HG02798 (cell line): ENCODE measurements at regions not wholly inside any gene's neighbourhood (a gene's known extent, or its start where the extent isn't known, plus 50 kb on each side); places are given as distances from the start of the nearest gene placed in this dataset.

Experiments
- ATAC-seq: cut with Tn5 transposase; IDR thresholded peaks from one replicate; pipeline ENCODE4 v1.9.1; 2021; ENCODE audit warnings: mild to moderate bottlenecking; ENCODE audit not compliant: unreplicated experiment, poor library complexity

DNA sequence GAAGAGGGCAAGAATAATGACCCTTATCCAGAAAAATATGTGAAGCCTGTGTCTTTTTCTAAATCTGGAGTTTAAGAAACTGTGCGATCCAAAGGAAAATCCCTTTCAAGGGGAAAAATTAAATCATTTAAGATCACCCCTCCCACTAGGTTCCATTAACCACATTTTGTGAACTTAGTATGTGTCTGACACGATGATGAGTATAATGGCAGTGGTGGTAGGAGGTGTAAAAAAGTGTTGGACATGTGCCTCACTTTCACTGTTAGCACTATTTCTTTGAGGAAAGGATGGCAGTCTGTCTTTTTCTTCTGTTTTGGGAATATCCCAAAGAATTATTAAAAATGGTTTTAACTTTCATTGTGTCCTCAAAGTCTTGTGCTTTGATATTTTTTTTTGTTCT lies 392.3 kb upstream of the CITED2 start:
- ATAC-seq: no peak

GRCh38 chr6:139765825-139766285 lies 391.4 kb upstream of the CITED2 start:
- ATAC-seq: no peak

- ATAC-seq: peak; percentile 83
Observed at GRCh38 chr6:139764498-139764986, 390.1 kb upstream of the CITED2 start.

- ATAC-seq: no peak
Observed at GRCh38 chr6:139763468-139764210, 389.2 kb upstream of the CITED2 start.

DNA sequence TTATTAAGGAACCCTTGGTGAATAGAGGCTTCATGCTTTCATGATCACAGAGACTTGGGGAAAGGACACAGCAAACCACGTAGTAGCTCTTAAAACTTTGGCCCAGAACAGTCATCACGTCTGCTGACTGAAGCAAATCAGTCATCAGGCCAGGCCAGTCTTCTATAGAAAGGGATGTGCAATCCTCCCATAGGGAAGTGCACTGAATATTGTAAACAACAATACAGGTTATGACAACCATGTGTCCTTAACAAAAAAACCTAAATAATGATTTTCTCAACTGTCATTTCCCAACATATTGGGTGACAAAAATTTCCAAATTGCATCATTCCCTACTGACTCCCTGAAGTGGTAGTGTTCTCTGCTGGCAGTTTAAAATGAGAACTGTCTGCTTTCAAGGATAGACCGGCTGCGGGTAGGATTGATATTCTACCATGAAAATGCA lies 388.2 kb upstream of the CITED2 start:
- ATAC-seq: peak; percentile 33

DNA sequence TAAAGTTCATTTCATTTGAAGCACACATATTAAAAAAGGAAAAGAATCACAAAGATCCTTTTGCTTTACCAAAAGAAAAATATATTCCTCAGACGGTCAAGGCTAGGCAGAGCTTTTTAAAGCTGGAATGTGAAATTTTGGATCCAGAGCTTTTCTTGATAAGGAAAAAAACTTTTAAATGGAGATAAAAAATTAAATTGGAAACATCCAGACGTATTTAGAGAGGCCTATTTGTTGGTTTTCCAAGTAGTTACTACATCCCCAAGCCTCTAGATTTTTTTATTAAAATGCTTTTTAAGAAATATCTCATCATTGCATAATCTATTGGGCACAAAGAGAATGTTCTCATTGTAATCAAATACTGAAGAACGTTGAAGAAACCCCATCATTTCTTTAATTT lies 385.7 kb upstream of the CITED2 start:
- ATAC-seq: no peak

DNA sequence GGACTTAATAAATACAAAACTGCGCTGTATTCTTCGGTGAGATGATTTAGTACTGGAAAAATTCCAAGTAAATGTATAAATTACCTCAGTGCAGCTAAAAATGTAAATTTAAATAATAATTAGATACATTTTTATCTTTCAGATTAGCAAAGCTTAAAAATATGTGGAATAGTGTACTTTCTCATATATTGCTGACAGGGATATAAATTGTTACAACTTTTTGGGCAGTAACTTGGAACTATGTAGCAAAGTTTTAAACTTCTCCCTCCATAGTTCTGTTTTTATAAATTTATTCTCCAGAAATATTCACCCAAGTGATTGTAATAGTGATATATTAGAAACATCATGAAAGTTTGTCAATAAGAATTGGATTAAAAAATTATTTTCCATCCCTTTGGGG lies 384.6 kb upstream of the CITED2 start:
- ATAC-seq: no peak

DNA sequence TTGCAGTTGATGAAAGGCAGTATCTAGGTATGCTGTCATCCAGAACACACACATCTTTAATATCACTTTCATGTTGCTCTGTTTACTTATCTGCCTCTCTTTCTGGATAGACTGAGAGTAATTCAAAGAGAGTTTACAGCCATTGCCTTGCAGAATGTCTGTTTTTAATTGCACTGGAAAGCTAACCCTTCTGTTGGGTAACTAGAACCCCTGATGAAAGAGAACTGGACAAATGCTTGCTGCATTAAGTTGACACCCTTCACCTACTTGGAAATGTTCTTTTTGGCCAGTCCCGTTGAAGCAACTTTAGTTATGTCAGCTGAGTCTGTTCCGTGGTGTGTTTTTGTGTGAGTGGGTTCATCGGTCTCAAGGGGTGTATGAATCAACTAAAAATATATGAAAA lies 383.8 kb upstream of the CITED2 start:
- ATAC-seq: no peak

GRCh38 chr6:139757784-139758183 lies 383.3 kb upstream of the CITED2 start:
- ATAC-seq: no peak

GRCh38 chr6:139756381-139756780 lies 381.9 kb upstream of the CITED2 start:
- ATAC-seq: no peak

DNA sequence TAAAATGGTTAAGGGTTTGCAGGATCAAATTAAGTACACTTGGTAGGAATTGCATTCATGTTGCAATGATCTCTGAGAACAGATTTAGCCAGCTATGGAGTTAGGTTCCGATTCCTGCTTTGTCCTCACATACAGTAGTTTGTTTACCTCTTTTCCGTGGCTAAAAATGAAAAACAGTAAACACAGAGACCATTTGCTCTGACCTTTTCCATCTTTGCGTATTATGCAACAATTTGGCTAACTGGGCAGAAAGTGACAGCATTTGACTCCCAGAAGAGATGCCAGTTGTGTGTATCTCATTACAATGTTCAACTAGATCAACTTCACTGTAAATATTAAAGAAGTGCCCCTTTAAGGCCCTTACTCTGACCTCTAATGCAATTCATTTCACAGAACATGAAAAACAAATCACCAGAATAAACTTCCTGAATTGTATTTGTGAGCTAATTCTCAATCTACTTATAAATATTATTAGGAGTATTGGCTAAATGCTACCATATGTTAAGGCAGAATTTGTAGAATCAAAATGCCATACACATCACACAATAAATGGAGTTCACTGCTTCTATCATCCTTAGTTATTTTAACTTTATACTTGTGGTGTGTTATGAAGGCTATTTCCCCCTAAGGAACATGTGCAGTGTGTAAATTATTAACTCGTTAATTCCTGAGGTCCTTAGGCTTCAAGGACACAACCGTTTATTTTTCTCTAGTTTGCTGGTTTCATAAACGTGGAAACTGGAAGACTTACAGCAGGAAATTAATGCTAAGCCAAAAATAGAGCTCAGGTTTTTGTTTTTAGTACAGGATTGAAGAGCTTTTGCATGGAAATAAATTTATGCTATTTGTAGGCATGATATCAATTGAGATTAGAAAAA lies 380.7 kb upstream of the CITED2 start:
- ATAC-seq: no peak

- ATAC-seq: no peak
Observed at GRCh38 chr6:139753198-139753861, 378.9 kb upstream of the CITED2 start.

GRCh38 chr6:139752086-139752485 lies 377.6 kb upstream of the CITED2 start:
- ATAC-seq: no peak

- ATAC-seq: no peak
Observed at GRCh38 chr6:139751179-139751578, 376.7 kb upstream of the CITED2 start.

DNA sequence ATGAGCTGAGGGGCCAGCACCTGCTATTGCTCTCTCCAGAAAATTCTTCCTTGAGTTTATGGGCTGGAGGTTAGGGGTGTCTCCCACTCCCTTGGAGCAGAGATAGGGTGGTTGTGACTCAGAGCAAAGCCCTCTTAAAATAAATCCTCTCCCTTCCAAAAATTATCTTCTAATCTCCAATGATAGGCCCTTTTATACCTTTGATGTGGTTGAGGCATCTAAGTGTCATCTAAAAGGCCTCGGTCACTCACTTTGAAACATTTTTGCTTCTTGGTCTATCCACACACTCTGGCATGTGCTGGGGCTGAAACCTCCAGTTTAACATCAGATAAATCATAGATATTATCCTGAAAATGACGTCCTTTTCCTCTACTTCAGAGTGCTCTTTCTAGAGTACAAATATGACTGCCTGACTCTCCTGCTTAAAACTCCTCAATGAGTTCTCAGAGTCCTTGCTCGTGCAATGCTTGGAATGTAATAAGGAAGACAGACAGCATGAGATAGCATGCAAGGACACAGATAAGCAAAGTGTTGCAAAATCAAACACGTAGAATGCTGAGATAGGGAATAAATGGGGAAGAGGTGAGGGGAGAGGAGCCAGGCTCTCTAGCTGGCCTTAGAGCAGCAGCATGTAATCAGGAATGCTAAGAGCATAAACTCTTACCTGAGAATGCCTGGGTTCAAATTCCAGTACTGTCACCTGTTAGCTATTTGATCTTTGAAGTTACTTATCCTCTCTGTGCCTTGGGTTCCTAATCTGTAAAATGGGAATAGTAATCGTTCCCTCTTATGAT lies 374.1 kb upstream of the CITED2 start:
- ATAC-seq: no peak

GRCh38 chr6:139747154-139747553 lies 372.7 kb upstream of the CITED2 start:
- no peak for ATAC-seq

- no peak for ATAC-seq
Observed at GRCh38 chr6:139744891-139745290, 370.4 kb upstream of the CITED2 start.

DNA sequence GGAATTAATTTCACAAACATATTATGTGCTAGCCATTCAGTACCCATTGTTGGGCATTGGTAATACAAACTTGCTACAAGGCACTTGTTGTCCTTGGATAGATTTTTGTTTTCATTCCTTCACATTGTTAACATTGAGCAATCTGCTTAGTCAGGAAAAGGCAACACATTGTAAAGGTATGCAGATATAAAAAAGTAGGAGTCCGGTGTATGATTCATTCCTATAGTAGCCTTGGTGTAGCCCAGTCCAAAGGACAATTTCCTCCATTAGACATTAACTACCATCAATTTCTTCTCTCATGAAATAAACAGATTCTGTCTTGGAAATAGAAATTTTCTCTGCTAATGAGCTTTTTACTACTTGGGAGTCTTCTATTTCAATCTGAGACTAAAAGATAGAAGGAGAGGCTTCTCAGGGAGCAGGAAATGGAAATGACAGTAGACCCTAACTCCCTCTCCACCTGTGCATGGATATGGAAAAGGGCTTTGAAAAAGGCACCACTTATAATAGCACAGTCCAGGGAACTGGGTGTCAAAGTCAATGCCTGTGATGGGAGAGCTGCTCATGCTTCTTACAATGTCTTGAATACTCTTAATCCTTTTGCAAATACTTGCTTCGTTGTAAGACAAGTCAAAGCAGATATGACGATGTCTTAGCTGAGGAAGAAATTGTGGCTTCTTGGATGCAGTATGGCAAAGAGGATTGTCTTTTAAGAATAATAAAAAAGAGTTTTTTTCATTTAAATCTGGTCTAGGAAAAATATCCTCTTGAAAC lies 369.4 kb upstream of the CITED2 start:
- no peak for ATAC-seq

- ATAC-seq: no peak
Observed at GRCh38 chr6:139742671-139743070, 368.2 kb upstream of the CITED2 start.
